ENCODE measurements at regions not wholly inside any gene's neighbourhood (a gene's known extent, or its start where the extent isn't known, plus 50 kb on each side); places are given as distances from the start of the nearest gene placed in this dataset.

DNA sequence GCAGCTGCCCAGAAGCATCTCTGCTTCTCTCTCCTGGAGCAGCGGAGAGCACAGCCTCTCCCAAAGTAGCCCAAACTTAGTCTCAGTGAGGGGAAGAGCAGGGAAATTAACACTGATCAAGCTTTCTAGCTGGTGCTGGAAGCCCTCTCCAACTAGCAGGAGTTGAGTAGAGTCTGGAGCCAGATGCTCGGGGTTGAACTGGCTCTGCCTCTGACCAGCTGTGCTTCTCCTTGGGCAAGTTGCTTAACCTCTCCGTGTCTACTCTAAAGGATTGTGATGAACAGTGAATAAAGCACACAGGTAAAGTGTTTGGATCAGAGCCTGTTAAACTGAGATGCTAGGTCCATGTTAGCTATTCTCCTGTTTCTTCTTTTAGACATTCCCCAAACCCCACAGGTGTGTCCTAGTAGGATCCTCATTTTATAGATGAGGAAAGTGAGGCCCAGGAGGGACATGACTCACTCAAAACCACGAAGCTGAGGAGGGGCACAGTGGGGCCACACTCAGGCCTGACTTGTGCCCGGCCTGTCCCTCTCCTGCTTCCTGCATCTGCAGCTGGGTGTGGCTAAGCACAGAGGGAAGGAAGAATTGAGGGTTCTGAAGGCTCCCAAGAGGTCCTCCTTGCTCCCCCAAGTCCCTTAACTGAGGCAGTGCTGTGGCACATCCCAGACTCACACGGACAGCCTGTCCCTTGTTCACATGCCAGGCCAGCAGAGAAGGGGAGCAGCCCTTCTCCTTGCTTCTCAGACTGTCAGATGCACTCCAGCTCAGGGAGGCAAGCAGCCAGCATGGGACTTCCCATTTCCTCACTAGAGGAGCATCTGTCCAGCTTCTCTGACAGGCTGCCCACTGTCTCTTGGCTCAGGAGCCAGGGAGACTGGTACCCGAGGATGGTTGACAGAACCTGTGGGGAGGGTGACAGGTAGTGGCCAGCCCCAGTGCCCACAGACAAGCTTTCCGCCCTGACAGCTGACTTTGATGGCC, 152.0 kb upstream of the IGSF21 start:
- Mint-ChIP-seq H3K27ac (no peak overlapping the region), H3K4me1 (peaks cover 8% of the 10 kb centered on the region), H3K36me3 (ENCODE audit: low read depth) (no peaks in the 10 kb centered on the region), H3K9me3 (no peaks in the 10 kb centered on the region), H3K27me3 (peaks cover 6% of the 10 kb centered on the region), H3K4me3 (no peak overlapping the region)
- TF ChIP-seq, protein P1, sequence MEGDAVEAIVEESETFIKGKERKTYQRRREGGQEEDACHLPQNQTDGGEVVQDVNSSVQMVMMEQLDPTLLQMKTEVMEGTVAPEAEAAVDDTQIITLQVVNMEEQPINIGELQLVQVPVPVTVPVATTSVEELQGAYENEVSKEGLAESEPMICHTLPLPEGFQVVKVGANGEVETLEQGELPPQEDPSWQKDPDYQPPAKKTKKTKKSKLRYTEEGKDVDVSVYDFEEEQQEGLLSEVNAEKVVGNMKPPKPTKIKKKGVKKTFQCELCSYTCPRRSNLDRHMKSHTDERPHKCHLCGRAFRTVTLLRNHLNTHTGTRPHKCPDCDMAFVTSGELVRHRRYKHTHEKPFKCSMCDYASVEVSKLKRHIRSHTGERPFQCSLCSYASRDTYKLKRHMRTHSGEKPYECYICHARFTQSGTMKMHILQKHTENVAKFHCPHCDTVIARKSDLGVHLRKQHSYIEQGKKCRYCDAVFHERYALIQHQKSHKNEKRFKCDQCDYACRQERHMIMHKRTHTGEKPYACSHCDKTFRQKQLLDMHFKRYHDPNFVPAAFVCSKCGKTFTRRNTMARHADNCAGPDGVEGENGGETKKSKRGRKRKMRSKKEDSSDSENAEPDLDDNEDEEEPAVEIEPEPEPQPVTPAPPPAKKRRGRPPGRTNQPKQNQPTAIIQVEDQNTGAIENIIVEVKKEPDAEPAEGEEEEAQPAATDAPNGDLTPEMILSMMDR (IDR thresholded peaks at IDR 0.05) = no peak
- no peak for DNase-seq
- intact Hi-C loops (cut with micrococcal nuclease) = no loop called here
- CTCF ChIA-PET = no interaction called here
- ATAC-seq (ENCODE audit: low read depth) = no peak
- POLR2A ChIA-PET = no interaction called here

DNA sequence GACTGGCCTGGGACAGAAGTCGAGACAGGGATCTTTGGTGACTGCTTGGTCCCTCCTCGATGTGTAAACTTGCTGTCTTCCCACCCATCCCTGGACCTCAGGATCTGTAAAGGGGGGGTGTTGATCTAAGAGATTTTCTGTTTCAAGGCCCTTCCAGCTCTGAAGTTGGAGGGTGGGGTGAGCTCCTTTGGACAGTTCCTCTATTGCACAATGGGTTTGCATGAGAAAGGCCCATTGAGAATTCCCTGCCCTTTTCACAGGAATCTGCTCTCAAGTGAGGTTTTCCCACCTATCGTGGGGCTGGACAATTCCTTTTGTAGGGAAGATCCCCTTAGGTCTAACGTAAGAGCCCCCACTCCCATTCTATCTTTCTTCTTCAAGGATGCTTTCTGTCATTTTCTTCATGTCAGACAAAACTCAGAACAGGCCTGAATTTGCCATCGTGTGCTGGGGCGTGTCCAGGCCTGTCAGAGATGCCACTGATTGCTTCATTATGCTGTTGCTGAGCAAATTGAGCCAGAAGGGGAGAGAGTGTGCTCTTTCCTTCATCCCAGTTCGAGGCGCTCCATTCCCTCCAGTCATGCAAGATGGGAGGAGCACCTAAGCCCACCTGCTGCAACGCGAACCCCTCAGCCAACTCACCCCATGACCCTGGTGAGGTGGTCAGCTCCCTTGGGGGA, 149.9 kb upstream of the IGSF21 start:
- ChIA-PET POLR2A (no interaction called here), CTCF (no interaction called here)
- no peak for DNase-seq
- no peaks in the 10 kb centered on the region for H3K36me3 Mint-ChIP-seq (ENCODE audit: low read depth)
- intact Hi-C loops (cut with micrococcal nuclease) = no loop called here
- no peaks in the 10 kb centered on the region for H3K9me3 Mint-ChIP-seq
- TF ChIP-seq, protein P1 (IDR thresholded peaks at IDR 0.05) = no peak
- peaks cover 8% of the 10 kb centered on the region for H3K4me1 Mint-ChIP-seq
- no peak for ATAC-seq (ENCODE audit: low read depth)
- H3K27me3 Mint-ChIP-seq = peaks cover 7% of the 10 kb centered on the region
- H3K4me3 Mint-ChIP-seq = no peak overlapping the region
- no peak overlapping the region for H3K27ac Mint-ChIP-seq

DNA sequence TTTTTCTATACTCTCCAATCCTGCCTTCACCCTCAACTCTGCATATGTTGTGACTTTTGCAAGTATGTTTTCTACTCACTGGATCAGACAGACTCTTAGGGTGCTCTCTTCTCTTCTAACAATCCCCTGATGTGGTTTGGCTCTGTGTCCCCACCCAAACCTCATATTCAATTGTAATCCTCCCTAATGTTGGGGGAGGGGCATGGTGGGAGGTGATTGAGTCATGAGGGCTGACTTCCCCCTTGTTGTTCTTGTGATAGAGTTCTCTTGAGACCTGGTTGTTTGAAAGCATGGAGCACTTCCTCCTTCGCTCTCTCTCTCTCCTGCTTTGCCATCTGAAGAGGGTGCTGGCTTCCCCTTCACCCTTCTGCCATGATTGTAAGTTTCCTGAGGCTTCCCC, 148.9 kb upstream of the IGSF21 start:
- H3K27me3 Mint-ChIP-seq = peaks cover 4% of the 10 kb centered on the region
- peaks cover 8% of the 10 kb centered on the region for H3K4me1 Mint-ChIP-seq
- no peak overlapping the region for H3K27ac Mint-ChIP-seq
- CTCF ChIA-PET = no interaction called here
- H3K4me3 Mint-ChIP-seq = no peak overlapping the region
- TF ChIP-seq, protein P1 (IDR thresholded peaks at IDR 0.05) = no peak
- no peaks in the 10 kb centered on the region for H3K9me3 Mint-ChIP-seq
- no peaks in the 10 kb centered on the region for H3K36me3 Mint-ChIP-seq (ENCODE audit: low read depth)
- intact Hi-C loops (cut with micrococcal nuclease) = no loop called here
- DNase-seq (no peak), ATAC-seq (ENCODE audit: low read depth) (no peak)
- POLR2A ChIA-PET = no interaction called here

DNA sequence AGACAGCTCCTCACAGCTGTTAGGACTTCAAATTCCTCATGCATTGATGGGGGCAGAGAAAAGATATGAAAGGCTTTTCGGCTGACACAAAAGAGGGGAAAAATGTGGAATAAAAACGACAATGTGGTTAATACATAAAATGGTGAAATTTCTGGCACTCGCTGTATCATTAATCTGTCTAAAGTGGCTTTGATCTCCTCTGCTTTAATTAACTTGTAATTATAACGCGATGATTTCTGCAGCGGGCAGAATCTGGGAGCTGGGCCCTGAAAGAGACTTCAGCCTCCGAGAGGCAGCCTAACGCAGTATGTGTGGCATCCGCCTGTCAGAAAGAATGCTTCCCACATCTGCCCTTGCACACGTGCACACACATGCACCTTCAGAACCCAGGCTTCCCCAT, 144.1 kb upstream of the IGSF21 start:
- ChIA-PET CTCF (no interaction called here), POLR2A (no interaction called here)
- H3K4me1 Mint-ChIP-seq = peaks cover 10% of the 10 kb centered on the region
- H3K9me3 Mint-ChIP-seq = no peaks in the 10 kb centered on the region
- no peaks in the 10 kb centered on the region for H3K36me3 Mint-ChIP-seq (ENCODE audit: low read depth)
- intact Hi-C loops (cut with micrococcal nuclease) = no loop called here
- H3K4me3 Mint-ChIP-seq = no peak overlapping the region
- ATAC-seq (ENCODE audit: low read depth) = no peak
- no peak overlapping the region for H3K27ac Mint-ChIP-seq
- DNase-seq = no peak
- H3K27me3 Mint-ChIP-seq = peaks cover 6% of the 10 kb centered on the region
- TF ChIP-seq, protein P1 (IDR thresholded peaks at IDR 0.05) = no peak

DNA sequence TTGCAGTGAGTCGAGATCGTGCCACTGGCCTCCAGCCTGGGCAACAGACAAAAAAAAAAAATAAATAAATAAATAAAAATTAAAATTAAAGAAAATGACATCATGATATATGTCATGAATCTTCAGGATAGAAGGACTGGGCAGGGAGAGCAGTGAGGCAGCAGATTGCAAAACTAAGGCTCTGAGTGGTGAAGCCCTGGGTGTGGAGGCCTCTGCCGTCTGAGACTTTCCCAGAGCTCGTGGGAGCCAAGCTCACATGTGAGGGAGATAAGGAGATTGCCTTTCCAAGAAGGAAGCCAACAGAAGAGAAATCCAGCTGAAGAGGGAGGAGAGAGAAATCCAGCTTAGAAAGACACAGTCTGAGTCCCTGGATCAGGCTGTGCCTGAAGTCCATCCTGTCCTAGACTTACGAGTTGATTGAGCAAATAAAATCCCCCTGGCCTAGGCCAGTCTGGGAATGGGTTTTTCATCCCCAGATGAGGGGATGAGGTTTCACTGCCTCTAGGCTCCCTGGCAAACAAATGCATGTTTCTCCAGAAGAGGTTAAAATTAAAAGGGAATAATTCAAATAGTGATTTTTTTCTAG, 142.0 kb upstream of the IGSF21 start:
- POLR2A ChIA-PET = no interaction called here
- H3K36me3 Mint-ChIP-seq (ENCODE audit: low read depth) = no peaks in the 10 kb centered on the region
- H3K4me3 Mint-ChIP-seq = no peak overlapping the region
- H3K9me3 Mint-ChIP-seq = no peaks in the 10 kb centered on the region
- H3K27ac Mint-ChIP-seq = no peak overlapping the region
- DNase-seq = no peak
- intact Hi-C loops (cut with micrococcal nuclease) = no loop called here
- TF ChIP-seq, protein P1 (IDR thresholded peaks at IDR 0.05) = no peak
- no peak for ATAC-seq (ENCODE audit: low read depth)
- peaks cover 7% of the 10 kb centered on the region for H3K4me1 Mint-ChIP-seq
- CTCF ChIA-PET = no interaction called here
- peaks cover 6% of the 10 kb centered on the region for H3K27me3 Mint-ChIP-seq
